ENCODE measurements at regions not wholly inside any gene's neighbourhood (a gene's known extent, or its start where the extent isn't known, plus 50 kb on each side); places are given as distances from the start of the nearest gene placed in this dataset.

DNA sequence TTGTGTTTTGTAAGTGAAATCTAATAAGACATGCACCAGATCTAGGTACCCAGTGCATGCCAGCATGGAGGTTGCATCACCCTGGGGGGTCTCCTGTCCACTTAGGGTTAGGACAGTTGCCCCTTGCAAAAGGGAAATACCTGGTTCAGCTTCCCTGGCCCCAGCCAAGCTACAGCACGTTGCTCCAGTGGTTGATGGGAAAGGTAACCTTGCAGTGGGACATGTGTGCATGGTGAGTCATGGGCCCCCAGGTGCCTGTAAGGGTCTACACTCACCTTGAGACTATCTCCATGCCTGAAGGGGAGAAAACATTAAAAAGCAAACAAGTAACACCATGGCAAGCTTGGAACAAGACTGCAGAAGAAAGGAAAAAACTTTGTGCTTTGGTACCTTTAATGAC is 143.9 kb downstream of the LSM5 start:
- DNase-seq: no peak

DNA sequence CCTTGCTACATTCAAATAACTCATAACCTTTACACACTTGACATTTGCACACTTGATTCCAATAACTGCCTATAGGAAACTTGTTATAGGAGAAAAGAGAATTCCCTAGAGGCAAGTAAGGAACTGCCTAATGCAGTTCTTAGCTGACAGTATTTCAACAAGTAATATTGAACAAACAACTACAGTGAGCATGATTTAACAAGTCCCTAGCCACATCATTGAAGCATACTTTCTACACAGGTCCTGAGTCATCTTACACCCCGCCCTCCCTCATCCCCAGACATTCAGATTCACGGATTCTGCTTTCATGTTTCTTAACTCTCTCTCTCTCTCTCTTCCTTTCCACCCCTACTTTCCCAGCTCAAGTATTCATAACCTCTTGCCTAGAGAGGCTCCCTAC is 153.5 kb downstream of the LSM5 start:
- DNase-seq: no peak

GRCh38 chr7:32335107-32335506 is 155.1 kb downstream of the LSM5 start:
- DNase-seq: no peak

DNA sequence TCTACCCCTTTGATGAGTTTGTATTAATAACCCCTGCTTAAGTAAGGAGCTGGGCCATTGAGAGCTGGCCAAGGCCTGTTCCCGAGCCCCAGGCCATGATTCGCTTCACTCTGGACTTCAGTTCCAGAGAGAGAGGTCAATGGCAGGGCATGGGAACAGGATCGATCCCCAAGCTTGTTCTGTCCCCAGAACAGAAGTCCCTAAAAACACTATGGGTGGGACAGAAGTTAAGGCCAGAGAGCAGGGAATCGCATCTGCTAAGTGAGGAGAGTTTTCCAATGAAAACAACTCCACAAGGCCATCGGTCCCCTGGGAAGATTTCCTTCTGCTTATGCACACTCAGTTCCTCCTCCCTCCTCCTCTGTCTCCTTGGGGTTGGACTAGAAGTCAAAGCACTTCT is 159.6 kb downstream of the LSM5 start:
- no peak for DNase-seq

DNA sequence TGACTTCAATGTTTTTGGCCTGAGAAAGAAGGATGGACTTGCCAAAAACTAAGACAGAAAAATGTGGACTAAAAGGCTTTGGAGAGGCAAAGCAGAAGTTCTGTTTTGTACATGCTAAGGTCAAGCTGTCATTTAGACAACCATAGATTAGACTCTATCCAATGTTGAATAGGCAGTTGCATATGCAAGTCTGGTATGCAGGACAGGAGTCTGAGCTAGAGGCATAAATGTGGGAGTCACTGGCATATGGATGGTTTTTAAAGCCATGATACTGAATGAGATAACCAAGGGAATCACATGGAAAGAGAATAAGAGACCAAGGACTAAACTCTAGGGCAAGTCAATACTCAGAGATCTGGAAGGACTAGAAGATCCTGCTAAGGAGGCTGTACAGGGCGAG is 164.1 kb downstream of the LSM5 start:
- DNase-seq: no peak

GRCh38 chr7:32323712-32324111 is 166.5 kb downstream of the LSM5 start:
- DNase-seq: no peak

DNA sequence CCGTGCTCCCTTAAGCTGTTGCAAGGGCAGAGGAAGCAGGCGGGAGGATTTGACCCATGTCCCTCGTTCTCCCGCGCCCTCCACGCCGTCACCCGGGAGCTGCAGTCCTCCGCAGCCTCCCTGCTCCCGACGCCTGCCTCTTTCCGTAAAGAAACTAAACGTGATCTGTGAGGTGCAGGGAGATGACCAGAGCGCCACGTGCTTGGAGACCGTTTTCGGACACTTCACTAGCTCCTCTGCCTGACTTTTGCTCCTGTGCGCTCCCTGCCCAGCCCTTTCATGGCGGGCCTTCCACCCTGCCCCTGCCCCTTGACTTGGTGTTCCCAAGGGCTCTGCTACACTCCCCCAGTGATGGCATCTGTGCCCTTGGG is 171.2 kb downstream of the LSM5 start:
- no peak for DNase-seq

DNA sequence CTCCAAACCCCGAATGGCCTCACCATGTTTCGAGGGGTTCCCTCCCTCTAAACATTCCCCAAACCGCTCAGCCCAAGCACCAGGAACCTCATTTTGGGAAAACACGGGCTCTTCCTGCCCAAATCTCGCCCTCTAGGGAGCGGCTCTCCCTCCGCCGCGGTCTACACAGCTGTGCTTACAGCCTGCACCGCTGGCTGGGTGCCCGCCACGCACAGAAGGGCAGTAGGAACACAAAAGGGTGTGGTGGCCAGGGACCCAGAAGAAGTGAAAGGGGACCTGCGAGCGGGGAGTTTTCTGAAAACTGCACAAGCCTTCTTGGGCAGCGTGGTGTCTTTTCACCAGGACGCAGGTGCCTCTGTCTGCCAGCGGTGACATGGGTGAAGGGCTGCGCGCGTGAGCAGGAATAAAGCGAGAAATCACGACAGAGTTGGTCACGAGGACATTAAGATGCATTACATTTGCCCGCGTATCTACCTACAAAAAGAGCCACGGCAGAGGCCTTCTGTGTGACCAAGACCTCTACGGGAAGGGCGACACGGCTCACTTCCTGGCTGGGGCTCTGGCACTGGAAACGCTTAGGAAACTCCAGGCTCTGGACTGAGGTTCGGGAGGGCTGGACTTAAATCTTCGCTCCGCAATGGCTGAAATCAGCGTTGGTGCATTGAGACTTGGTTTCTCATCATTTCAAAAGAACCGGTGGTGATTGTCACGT is 171.7 kb downstream of the LSM5 start:
- no peak for DNase-seq

DNA sequence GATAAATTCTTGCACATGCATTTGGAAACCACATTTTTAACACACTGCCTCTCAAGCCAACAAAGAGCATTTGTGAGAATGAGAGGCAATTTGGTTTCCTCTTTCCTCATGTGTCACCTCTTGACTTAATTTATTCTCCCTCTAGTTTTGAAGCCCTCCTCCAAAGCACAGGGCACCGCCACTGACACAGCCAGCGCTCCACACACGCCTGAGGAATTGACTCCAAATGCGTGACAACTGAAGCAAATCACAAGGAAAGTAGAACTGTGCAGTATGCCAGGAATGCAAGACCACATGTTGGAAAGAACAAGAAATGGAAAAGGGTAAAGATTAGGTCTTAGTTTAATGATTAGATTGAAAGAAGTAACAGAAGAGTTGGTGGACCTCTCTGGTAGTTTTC is 173.3 kb downstream of the LSM5 start:
- no peak for DNase-seq

GRCh38 chr7:32314761-32315160 is 175.4 kb downstream of the LSM5 start:
- DNase-seq: no peak

DNA sequence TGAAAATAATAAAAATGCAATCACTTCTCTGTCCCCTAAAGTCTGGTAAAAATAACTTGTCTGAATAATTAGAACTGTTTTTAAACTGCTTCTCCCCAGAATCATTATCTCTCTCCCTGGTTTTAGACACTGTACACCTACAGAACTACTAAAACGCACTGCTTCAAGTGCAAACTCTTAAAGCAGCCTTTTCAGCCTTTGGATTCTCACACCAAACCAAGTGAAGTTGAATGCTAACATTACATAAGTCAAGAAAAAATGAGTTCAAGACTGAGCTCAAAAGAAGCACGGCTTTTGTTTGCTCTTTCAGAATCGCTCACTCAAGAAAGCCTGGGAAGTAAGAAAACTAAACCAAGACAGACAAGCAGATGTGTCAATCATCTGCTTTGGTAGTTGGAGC is 188.8 kb downstream of the LSM5 start:
- DNase-seq: no peak

GRCh38 chr7:32299133-32299702 is 191.0 kb downstream of the LSM5 start:
- no peak for DNase-seq

DNA sequence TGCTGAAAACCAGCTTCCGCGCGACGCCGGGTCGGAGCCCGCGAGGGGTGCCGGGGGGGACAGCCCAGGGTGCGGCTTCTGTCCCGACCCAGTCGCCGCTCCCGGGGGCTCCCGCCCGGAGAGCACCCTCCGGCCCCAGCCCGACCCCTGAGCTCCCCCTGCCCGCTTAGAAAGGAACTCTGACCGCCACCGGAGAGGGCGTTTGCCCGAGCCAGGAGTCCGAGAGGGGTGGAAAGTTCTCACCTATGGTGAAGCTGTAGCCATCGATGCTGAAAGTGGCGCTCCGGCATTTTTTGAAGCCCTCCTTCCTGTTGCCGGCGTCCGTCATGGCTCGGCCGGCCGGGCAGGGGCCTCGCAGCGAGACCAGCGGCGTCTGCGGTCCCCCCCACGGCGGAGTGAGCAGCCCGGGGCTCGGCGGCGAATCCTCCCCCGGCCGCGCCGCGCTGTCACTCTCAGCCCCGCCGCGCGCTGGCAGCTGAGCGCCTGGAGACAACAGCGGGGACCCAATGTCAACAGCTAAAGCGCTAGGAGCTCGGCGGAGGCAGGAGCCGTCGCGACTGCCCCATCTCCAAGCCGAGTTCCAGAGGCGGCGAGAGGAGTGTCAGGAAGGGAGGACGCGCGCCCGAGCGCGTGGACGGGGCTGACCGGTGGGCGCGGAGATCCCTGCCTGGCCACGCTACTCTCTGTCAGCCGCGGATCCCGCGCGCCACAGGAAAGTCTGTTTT is 191.6 kb downstream of the LSM5 start:
- DNase-seq: no peak

DNA sequence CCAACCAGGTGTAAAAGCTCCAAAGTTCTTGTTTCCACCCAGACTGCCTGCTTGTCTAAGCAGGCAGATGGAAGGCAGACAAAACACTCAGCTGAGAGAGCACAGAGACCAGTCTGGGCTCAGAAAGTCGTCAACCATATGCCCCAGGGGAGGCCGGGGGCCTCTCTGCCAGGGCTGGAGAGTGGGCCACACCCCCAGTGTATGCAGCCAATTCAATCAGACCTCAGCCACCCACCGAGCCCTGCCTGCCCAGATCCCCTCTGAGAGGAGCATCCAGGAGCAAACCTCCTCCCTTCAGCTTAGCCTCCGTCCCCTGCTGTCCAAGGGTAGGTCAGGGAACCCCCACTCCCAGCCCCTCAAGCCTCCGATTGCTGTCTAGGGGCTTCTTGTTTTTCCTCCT is 196.3 kb downstream of the LSM5 start:
- DNase-seq: no peak

- DNase-seq: no peak
Measured at GRCh38 chr7:32289651-32290414, 200.3 kb downstream of the LSM5 start.

GRCh38 chr7:32285698-32286097 is 204.5 kb downstream of the LSM5 start:
- no peak for DNase-seq

GRCh38 chr7:32283546-32283945 is 206.6 kb downstream of the LSM5 start:
- DNase-seq: no peak

GRCh38 chr7:32279500-32279899 is 209.3 kb upstream of the PDE1C start:
- no peak for DNase-seq

DNA sequence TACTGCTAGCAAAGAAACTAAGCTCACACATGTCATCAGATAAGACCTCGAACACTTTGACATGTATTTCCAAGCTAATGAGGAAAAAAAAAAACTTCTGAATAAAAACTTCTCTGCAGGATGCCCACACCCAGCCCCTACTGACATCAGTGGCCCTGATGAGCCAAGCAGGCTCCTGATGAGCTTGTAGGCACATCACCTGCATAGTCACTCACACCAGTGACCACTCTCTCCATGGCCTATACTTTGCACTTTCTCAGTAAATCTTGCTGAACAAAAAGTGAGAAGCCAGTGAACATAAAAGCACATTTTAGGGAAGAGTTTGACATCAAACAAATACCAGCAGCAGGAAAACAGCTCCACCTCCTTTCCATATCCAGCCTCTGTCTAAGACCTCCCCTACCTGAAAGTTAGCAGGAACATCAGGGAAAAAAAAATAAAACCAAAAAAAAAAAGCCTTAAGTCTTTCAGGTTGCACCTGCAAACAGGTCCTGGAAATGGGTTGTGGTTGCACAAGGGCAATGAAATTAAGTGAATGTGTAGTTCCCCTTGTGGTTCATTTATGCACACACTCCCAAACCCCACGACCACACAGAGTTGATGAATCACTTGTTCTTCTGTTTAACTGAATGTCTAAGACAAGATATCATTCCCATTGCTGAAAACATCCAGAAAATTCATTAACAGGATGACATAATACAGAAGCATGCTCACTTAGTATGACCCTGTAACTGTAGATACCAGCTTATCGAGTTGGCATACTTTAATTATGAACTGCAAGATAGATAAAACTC is 205.2 kb upstream of the PDE1C start:
- no peak for DNase-seq

GRCh38 chr7:32273297-32273696 is 203.1 kb upstream of the PDE1C start:
- DNase-seq: no peak

- DNase-seq: no peak
Measured at GRCh38 chr7:32266932-32267475, 196.8 kb upstream of the PDE1C start.

GRCh38 chr7:32264702-32265284 is 194.6 kb upstream of the PDE1C start:
- no peak for DNase-seq
